Stomach (tissue), 8 donors: ENCODE measurements at regions not wholly inside any gene's neighbourhood (a gene's known extent, or its start where the extent isn't known, plus 50 kb on each side); places are given as distances from the start of the nearest gene placed in this dataset.

ENCODE experiments used
- DNase-seq, 2 donors: peaks; one replicate each; pipeline versions ENCODE4 v3.0.0 to v3.0.0-alpha.2; 2013 to 2019
- H3K27ac ChIP-seq, 5 donors: fragments of 200-600 bp in 4 of 5; sonication (generic) in 4 of 5; one replicate each; pipeline ENCODE4 v1.5.1; 2013 to 2019; ENCODE audit warnings: mild to moderate bottlenecking in 1 of 5, moderate library complexity in 1 of 5
- H3K27me3 ChIP-seq, 3 donors: fragments of 200-600 bp; sonication (generic); one replicate each; pipeline ENCODE4 v1.5.1; 2017 to 2019; ENCODE audit warnings: mixed run types in 1 of 3
- H3K36me3 ChIP-seq, 4 donors: fragments of 200-600 bp; sonication (generic); 1 replicate in 3 of 4; 2 replicates in 1 of 4; pipeline ENCODE4 v1.5.1; 2016 to 2019
- H3K4me1 ChIP-seq, 4 donors: fragments of 200-600 bp; sonication (generic); one replicate each; pipeline ENCODE4 v1.5.1; 2016 to 2019
- H3K4me3 ChIP-seq, 4 donors: fragments of 200-600 bp; sonication (generic) in 3 of 4; one replicate each; pipeline ENCODE4 v1.5.1; 2016 to 2019; ENCODE audit warnings: mild to moderate bottlenecking in 1 of 4
- H3K9me3 ChIP-seq, 4 donors: fragments of 200-600 bp; sonication (generic); one replicate each; pipeline ENCODE4 v1.5.1; 2016 to 2019
- CTCF ChIP-seq, 7 experiments: fragments of 450-650 bp in 4 of 7; fragments of 200-600 bp in 3 of 7; sonication (generic) in 3 of 7; IDR thresholded peaks; one replicate each; pipeline ENCODE4 v1.5.1; 2016 to 2019; ENCODE audit warnings: antibody characterized with exemption in 7 of 7, control low read depth in 2 of 7, mild to moderate bottlenecking in 1 of 7
- EP300 ChIP-seq: sonication (generic); formaldehyde crosslinking; IDR thresholded peaks from one replicate; pipeline ENCODE4 v1.6.1; 2017; ENCODE audit warnings: antibody characterized with exemption
- POLR2A ChIP-seq, 4 donors: fragments of 450-650 bp; IDR thresholded peaks; one replicate each; pipeline ENCODE4 v1.6.1; 2016; ENCODE audit warnings: antibody characterized with exemption in 4 of 4, control low read depth in 2 of 4, mild to moderate bottlenecking in 1 of 4, moderate library complexity in 1 of 4
- POLR2AphosphoS5 ChIP-seq, 3 donors: sonication (generic); formaldehyde crosslinking; IDR thresholded peaks; one replicate each; pipeline ENCODE4 v1.6.1; 2016; ENCODE audit warnings: antibody characterized with exemption in 3 of 3
- WGBS, 5 donors: extraction: QIAGEN DNeasy Blood & Tissue Kit in 3 of 5; methylation state at CpG; one replicate each; pipeline versions ENCODE4 v1.1.5 to v1.1.7; 2013 to 2018; 5-methylcytosine and 5-hydroxymethylcytosine counted together
- intact Hi-C: fragments of 100-400 bp; cut with DNase I; formaldehyde crosslinking; loops from one replicate; pipeline ENCODE4 v1.15.1; 2023; ENCODE audit warnings: low total_unique reads
- donor health status: healthy with polysubstance abuse.
- donor health status: Bipolar disorder and iron deficiency.
- donor health status: healthy.

DNA sequence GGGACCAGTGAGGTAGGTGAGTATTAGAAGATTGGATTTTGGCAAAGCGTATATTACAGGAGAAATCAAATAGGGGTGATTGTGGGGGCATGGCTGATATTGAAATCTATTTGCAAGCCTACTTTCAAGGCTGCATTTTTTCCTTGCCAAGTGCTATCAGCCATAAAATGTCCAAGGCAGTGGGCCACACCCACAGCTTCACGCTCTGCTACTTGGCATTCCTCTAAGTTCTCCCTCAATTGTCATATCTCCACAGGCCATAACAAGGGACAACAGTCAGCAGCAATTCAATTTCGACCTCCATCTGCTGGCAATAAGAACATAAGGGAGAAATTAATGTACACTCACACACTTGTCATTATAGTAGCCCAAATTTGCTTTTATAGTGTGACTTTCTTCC, 667.1 kb upstream of the PKN2 start:
- intact Hi-C loops = no loop called here
- Histone ChIP-seq H3K4me1 (peaks cover 0 to under 1% (median 0%) of the 10 kb centered on the region in 4 donors), H3K36me3 (no peaks in the 10 kb centered on the region), H3K27ac (no peak overlapping the region), H3K27me3 (no peaks in the 10 kb centered on the region), H3K4me3 (no peak overlapping the region), H3K9me3 (no peaks in the 10 kb centered on the region)
- 28 to 53% (median 48%) methylated on average over 3 of the region's 3 CpGs for WGBS, 5 donors
- TF ChIP-seq EP300 (no peak), POLR2AphosphoS5 (IDR thresholded peaks at IDR 0.05) (no peak), CTCF (IDR thresholded peaks at IDR 0.05) (no peak), POLR2A (IDR thresholded peaks at IDR 0.05) (no peak)
- peak in 1 of 2 donors; percentile 17 for DNase-seq

DNA sequence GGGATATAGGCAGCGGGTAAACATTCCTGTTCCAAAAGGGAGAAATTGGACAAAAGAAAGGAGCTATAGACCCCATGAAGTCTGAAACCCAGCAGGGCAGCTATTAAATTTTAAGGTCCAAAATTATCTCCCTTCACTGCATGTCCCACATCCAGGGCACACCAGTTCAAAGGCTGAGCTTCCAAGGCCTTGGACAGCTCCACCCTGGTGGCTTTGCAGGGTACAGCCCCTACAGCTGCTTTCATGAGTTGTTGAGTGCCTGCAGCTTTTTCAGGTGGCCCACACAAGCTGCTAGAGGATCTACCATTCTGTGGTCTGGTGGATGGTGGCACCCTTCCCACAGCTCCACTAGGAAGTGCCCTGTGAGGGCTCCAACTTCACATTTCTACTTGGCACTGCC, 662.5 kb upstream of the PKN2 start:
- WGBS, 5 donors = 0 to 88% (median 5%) methylated on average over 1 of the region's 1 CpG
- no peak overlapping the region for H3K4me3 ChIP-seq
- H3K27ac ChIP-seq = peak overlapping the region in 1 of 5 donors; percentile 54
- no peaks in the 10 kb centered on the region for H3K36me3 ChIP-seq
- peaks cover 0 to 6% (median 0%) of the 10 kb centered on the region in 4 donors for H3K4me1 ChIP-seq
- intact Hi-C loops = no loop called here
- DNase-seq = no peak
- H3K9me3 ChIP-seq = no peaks in the 10 kb centered on the region
- TF ChIP-seq POLR2AphosphoS5 (IDR thresholded peaks at IDR 0.05) (no peak), POLR2A (IDR thresholded peaks at IDR 0.05) (no peak), EP300 (no peak), CTCF (IDR thresholded peaks at IDR 0.05) (no peak)
- H3K27me3 ChIP-seq = no peaks in the 10 kb centered on the region

- TF ChIP-seq EP300 (no peak), POLR2AphosphoS5 (IDR thresholded peaks at IDR 0.05) (no peak), POLR2A (IDR thresholded peaks at IDR 0.05) (no peak), CTCF (IDR thresholded peaks at IDR 0.05) (no peak)
- no peaks in the 10 kb centered on the region for H3K36me3 ChIP-seq
- WGBS, 5 donors = 20 to 62% (median 53%) methylated on average over 4 of the region's 4 CpGs
- H3K27ac ChIP-seq = no peak overlapping the region
- H3K27me3 ChIP-seq = no peaks in the 10 kb centered on the region
- DNase-seq = peak in 1 of 2 donors; percentile 18
- H3K4me1 ChIP-seq = peaks cover 0 to 6% (median 0%) of the 10 kb centered on the region in 4 donors
- H3K4me3 ChIP-seq = no peak overlapping the region
- intact Hi-C loops = no loop called here
- no peaks in the 10 kb centered on the region for H3K9me3 ChIP-seq
These were observed 661.6 kb upstream of the PKN2 start for GRCh38 chr1:88022516-88022915.

DNA sequence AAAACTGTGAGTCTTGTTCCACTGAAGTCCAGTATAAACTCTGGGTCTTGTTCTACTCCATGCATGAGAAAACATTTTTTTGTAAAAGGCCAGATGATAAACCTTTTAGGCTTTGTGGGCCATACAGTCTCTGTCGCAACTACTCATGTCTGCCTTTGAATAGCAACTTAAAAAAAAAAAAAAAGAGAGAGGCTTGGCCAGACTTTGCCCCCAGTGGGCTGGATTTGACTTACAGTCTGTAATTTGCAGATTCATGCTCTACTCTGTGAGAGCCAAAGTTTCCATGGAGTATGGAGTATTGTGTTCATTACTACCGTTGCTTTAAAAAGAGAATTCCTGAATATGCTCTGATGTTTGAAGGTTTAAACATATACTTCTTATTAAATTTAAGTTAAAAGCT, 654.9 kb upstream of the PKN2 start:
- Histone ChIP-seq H3K27ac (no peak overlapping the region), H3K9me3 (no peaks in the 10 kb centered on the region), H3K27me3 (no peaks in the 10 kb centered on the region), H3K36me3 (no peaks in the 10 kb centered on the region), H3K4me3 (no peak overlapping the region), H3K4me1 (no peaks in the 10 kb centered on the region)
- 53 to 60% (median 57%) methylated on average over 2 of the region's 2 CpGs for WGBS, 5 donors
- intact Hi-C loops = no loop called here
- DNase-seq = peak in 1 of 2 donors; percentile 68
- no peak for TF ChIP-seq CTCF (IDR thresholded peaks at IDR 0.05)
- no peak for TF ChIP-seq POLR2A (IDR thresholded peaks at IDR 0.05)
- no peak for TF ChIP-seq POLR2AphosphoS5 (IDR thresholded peaks at IDR 0.05)
- no peak for TF ChIP-seq EP300
